Suppressor macrophage treated with lipopolysaccharide for 1 hour (primary cell): ENCODE measurements at regions not wholly inside any gene's neighbourhood (a gene's known extent, or its start where the extent isn't known, plus 50 kb on each side); places are given as distances from the start of the nearest gene placed in this dataset.

Source experiments
- DNase-seq, 3 donors: peaks; one replicate each; pipeline ENCODE4 v3.0.0-alpha.2; 2020 to 2022

DNA sequence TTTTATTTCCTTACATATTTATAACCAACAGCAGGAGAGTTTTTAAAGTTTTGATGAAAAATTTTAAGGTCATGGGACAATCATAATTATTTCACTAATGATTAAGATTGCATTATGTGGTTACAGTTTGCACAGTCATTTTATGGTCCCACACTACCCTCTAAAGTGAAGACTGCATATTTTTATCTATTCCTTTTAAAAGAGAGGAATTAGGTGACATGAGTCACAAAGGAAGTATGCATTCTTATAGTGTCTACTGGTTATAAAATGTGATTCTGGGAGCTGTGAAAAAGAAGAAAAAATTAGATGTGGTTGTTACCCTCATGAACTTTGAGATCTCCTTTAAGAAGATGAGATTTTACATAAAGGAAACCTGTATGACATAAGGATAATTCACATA is 87.9 kb upstream of the GRIA1 start:
- no peak for DNase-seq

- DNase-seq: no peak
These were observed 87.0 kb upstream of the GRIA1 start for GRCh38 chr5:153403470-153403869.

DNA sequence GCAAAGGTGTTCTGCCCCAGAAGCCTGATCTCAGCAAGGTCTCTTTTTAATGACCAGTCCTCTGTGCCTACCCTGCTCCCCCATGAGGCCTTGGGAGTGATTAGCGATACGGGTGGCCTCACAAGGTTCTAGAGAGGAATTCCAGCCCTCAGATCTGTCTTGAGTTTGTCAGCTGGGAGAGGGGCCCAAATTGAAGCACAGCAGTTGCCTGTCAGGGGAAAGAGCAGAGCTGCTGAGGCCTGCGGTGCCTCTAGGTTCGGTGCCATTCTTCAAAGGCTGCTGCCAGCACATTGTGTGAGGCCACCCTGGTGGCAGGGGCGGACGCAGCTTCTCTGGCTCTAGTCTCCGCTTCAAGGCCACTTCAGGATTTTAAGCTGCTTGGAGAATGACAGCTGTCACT is 85.7 kb upstream of the GRIA1 start:
- no peak for DNase-seq

- DNase-seq: no peak
These were observed 68.8 kb upstream of the GRIA1 start for GRCh38 chr5:153421676-153422075.

- no peak for DNase-seq
These were observed 64.6 kb upstream of the GRIA1 start for GRCh38 chr5:153425914-153426313.

DNA sequence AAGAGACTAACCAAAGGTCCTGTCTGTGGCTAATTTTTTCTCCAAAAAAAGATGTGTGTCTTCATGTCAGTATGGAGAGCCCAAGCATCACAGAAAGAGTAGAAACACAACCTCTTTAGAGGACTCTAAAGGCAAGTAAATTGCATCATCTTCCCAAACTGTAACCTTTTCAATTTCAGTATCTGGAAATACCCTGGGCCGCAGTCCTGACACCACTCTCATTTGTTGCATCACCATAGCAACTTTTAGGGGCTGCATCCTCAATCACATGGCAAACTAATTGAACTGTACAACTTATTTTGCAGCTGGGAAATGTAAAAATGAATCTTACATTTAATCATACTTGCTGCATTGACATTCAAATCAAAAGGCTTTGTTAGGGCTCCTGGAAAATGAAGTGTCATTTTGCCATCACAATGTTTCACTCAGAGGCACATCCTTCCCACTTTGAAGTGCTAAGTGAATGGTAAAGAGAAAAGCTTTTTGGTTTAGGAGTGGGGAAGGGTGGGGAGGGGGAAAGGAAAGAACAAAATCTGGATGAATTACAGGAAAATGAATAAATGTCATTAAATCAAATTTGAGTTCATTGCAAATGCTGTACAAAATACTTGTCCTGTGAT is 60.6 kb upstream of the GRIA1 start:
- no peak for DNase-seq

GRCh38 chr5:153432583-153432982 is 57.9 kb upstream of the GRIA1 start:
- DNase-seq: no peak

DNA sequence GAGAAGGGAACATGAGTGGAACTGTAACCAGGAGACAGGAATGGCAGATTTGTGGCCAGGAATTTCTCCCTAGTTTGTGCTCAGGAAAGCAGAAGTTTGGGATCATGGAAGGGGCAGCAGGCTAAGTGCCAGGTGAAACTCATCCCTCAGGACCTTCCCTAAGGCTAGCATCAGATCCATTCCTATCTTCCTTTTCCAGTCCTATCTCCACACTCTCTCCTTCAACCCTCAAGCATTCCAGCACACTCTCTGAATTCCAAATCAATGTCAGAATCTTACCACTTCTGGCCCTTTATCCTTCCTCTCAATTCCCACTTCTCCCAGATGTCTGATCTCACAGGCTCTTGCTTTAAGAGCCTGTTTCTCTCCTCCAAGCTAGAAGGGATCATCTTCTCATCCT is 53.2 kb upstream of the GRIA1 start:
- no peak for DNase-seq

GRCh38 chr5:153439130-153439529 is 51.3 kb upstream of the GRIA1 start:
- no peak for DNase-seq
